Gastroesophageal sphincter (tissue), 3 donors: ENCODE measurements at regions not wholly inside any gene's neighbourhood (a gene's known extent, or its start where the extent isn't known, plus 50 kb on each side); places are given as distances from the start of the nearest gene placed in this dataset.

ENCODE experiments used
- CTCF ChIP-seq, 4 experiments: fragments of 200-600 bp in 2 of 4; fragments of 450-650 bp in 2 of 4; sonication (generic) in 1 of 4; IDR thresholded peaks; one replicate each; pipeline ENCODE4 v1.5.1; 2017 to 2019; ENCODE audit warnings: antibody characterized with exemption in 4 of 4, mild to moderate bottlenecking in 2 of 4, moderate library complexity in 2 of 4
- POLR2A ChIP-seq, 2 donors: fragments of 450-650 bp; IDR thresholded peaks; one replicate each; pipeline ENCODE4 v1.6.1; 2017; ENCODE audit warnings: antibody characterized with exemption in 2 of 2, mild to moderate bottlenecking in 2 of 2, moderate library complexity in 1 of 2

- no peak for TF ChIP-seq CTCF (IDR thresholded peaks at IDR 0.05)
- TF ChIP-seq POLR2A (IDR thresholded peaks at IDR 0.05), result no peak
Observed at GRCh38 chr1:76724816-76725215, 142.5 kb upstream of the ST6GALNAC5 start.
